WTC11 (cell line): ENCODE measurements at regions not wholly inside any gene's neighbourhood (a gene's known extent, or its start where the extent isn't known, plus 50 kb on each side); places are given as distances from the start of the nearest gene placed in this dataset.

Experiments
- ATAC-seq: fragments of 200-7000 bp; cut with Tn5 transposase; 2 replicates; pipeline ENCODE4 v1.10.0; 2021; ENCODE audit warnings: mild to moderate bottlenecking, moderate library complexity
- CTCF ChIA-PET: fragments of 300-600 bp; sonication (Branson Sonifier 250); formaldehyde crosslinking; loops from one replicate; lab custom pipeline; 2021; ENCODE audit warnings: antibody characterized with exemption; lab: Charles Lee
- POLR2A ChIA-PET: fragments of 350-600 bp; sonication (Branson Sonifier 250); formaldehyde crosslinking; loops from one replicate; lab custom pipeline; 2021; ENCODE audit warnings: antibody characterized with exemption; lab: Charles Lee
- DNase-seq: peaks from one replicate; pipeline ENCODE4 v3.0.0; 2021; ENCODE audit warnings: low spot score
- H3K27ac Mint-ChIP-seq: 2 replicates; pipeline ENCODE4 v1.8.0; 2021; ENCODE audit warnings: mixed read lengths
- H3K27me3 Mint-ChIP-seq: 2 replicates; pipeline ENCODE4 v1.8.0; 2021; ENCODE audit warnings: low read depth, mild to moderate bottlenecking, moderate library complexity, mixed read lengths
- H3K36me3 Mint-ChIP-seq: 2 replicates; pipeline ENCODE4 v1.8.0; 2021; ENCODE audit warnings: mixed read lengths
- H3K4me1 Mint-ChIP-seq: 2 replicates; pipeline ENCODE4 v1.8.0; 2022; ENCODE audit warnings: mixed read lengths
- H3K4me3 Mint-ChIP-seq: 2 replicates; pipeline ENCODE4 v1.8.0; 2021; ENCODE audit warnings: mild to moderate bottlenecking, moderate library complexity, mixed read lengths
- H3K9me3 Mint-ChIP-seq: 2 replicates; pipeline ENCODE4 v1.8.0; 2021; ENCODE audit warnings: mixed read lengths
- AFF4 ChIP-seq: sonication (generic); formaldehyde crosslinking; IDR thresholded peaks from 2 replicates; pipeline ENCODE4 v1.8.1; 2023; ENCODE audit warnings: mild to moderate bottlenecking, missing genetic modification reagents, borderline replicate concordance
- CBFB ChIP-seq: sonication (generic); formaldehyde crosslinking; IDR thresholded peaks from 2 replicates; pipeline ENCODE4 v1.8.1; 2022; ENCODE audit warnings: mild to moderate bottlenecking, low read depth, missing genetic modification reagents
- CDX4 ChIP-seq: fragments of 250-450 bp; sonication (Bioruptor Pico); IDR thresholded peaks from 2 replicates; pipeline ENCODE4 v1.9.0; 2021; ENCODE audit warnings: moderate library complexity, mild to moderate bottlenecking, inconsistent platforms, borderline replicate concordance
- E2F5 ChIP-seq: sonication (generic); formaldehyde crosslinking; IDR thresholded peaks from 2 replicates; pipeline ENCODE4 v1.8.1; 2022; ENCODE audit warnings: mild to moderate bottlenecking, moderate library complexity, missing genetic modification reagents
- ELF4 ChIP-seq: sonication (generic); formaldehyde crosslinking; IDR thresholded peaks from 2 replicates; pipeline ENCODE4 v1.8.1; 2022; ENCODE audit warnings: low read depth, mild to moderate bottlenecking, moderate library complexity, missing genetic modification reagents
- ESRRA ChIP-seq: sonication (generic); formaldehyde crosslinking; IDR thresholded peaks from 2 replicates; pipeline ENCODE4 v1.8.1; 2022; ENCODE audit warnings: mild to moderate bottlenecking, missing genetic modification reagents, borderline replicate concordance
- GABPB1 ChIP-seq: sonication (generic); formaldehyde crosslinking; IDR thresholded peaks from 2 replicates; pipeline ENCODE4 v1.8.1; 2023; ENCODE audit warnings: mild to moderate bottlenecking, missing genetic modification reagents
- GRHL2 ChIP-seq: fragments of 250-450 bp; sonication (Bioruptor Pico); IDR thresholded peaks from 2 replicates; pipeline ENCODE4 v1.8.0; 2022; ENCODE audit warnings: mild to moderate bottlenecking, moderate library complexity; ENCODE audit not compliant: insufficient replicate concordance, severe bottlenecking
- HMGA2 ChIP-seq: fragments of 250-450 bp; sonication (Bioruptor Pico); IDR thresholded peaks from 2 replicates; pipeline ENCODE4 v1.4.0; 2021; ENCODE audit warnings: mild to moderate bottlenecking, moderate library complexity
- IRF1 ChIP-seq: sonication (generic); formaldehyde crosslinking; IDR thresholded peaks from 2 replicates; pipeline ENCODE4 v1.8.0; 2023; ENCODE audit warnings: missing genetic modification reagents
- NFATC4 ChIP-seq: fragments of 250-450 bp; sonication (Bioruptor Pico); IDR thresholded peaks from 2 replicates; pipeline ENCODE4 v1.9.0; 2021; ENCODE audit warnings: mild to moderate bottlenecking
- NR2C2 ChIP-seq: sonication (generic); formaldehyde crosslinking; IDR thresholded peaks from 2 replicates; pipeline ENCODE4 v1.8.0; 2022; ENCODE audit warnings: mild to moderate bottlenecking, missing genetic modification reagents
- RELA ChIP-seq: sonication (generic); formaldehyde crosslinking; IDR thresholded peaks from 2 replicates; pipeline ENCODE4 v1.8.1; 2022; ENCODE audit warnings: missing genetic modification reagents, mild to moderate bottlenecking, borderline replicate concordance
- TEAD4 ChIP-seq: sonication (generic); formaldehyde crosslinking; IDR thresholded peaks from 2 replicates; pipeline ENCODE4 v1.8.0; 2022; ENCODE audit warnings: mild to moderate bottlenecking, missing genetic modification reagents
- TP53 ChIP-seq: sonication (generic); formaldehyde crosslinking; IDR thresholded peaks from 2 replicates; pipeline ENCODE4 v1.8.1; 2023; ENCODE audit warnings: mild to moderate bottlenecking, missing genetic modification reagents
- ZNF219 ChIP-seq: sonication (generic); formaldehyde crosslinking; IDR thresholded peaks from 2 replicates; pipeline ENCODE4 v1.8.0; 2023; ENCODE audit warnings: missing genetic modification reagents, mild to moderate bottlenecking, borderline replicate concordance
- ZNF416 ChIP-seq: fragments of 250-450 bp; sonication (Bioruptor Pico); IDR thresholded peaks from 2 replicates; pipeline ENCODE4 v1.9.0; 2021; ENCODE audit warnings: mild to moderate bottlenecking, inconsistent platforms
- ZNF425 ChIP-seq: fragments of 250-450 bp; sonication (Bioruptor Pico); conservative IDR thresholded peaks from 2 replicates; pipeline ENCODE4 v1.9.0; 2021; ENCODE audit warnings: mild to moderate bottlenecking

GRCh38 chr20:23189341-23189740 is 103.2 kb upstream of the CD93 start:
- ATAC-seq (no peak), DNase-seq (no peak)
- ChIA-PET POLR2A (no interaction called here), CTCF (no interaction called here)
- Mint-ChIP-seq H3K4me3 (no peak overlapping the region), H3K27me3 (no peaks in the 10 kb centered on the region), H3K36me3 (peaks cover 2% of the 10 kb centered on the region; the same call in 1 of the 2 replicates), H3K9me3 (peaks cover 15% of the 10 kb centered on the region), H3K27ac (no peak overlapping the region), H3K4me1 (no peaks in the 10 kb centered on the region)
- TF ChIP-seq HMGA2 (CRISPR knock-in tag) (no peak), TP53 (no peak), AFF4 (CRISPR knock-in tag) (no peak), ZNF416 (CRISPR knock-in tag) (no peak), RELA (CRISPR knock-in tag) (no peak), NR2C2 (CRISPR knock-in tag) (no peak), IRF1 (CRISPR knock-in tag) (no peak), NFATC4 (no peak), ZNF425 (CRISPR knock-in tag) (no peak)

GRCh38 chr20:23188377-23189169 is 102.4 kb upstream of the CD93 start:
- H3K4me1 Mint-ChIP-seq, result no peaks in the 10 kb centered on the region
- ATAC-seq, result no peak
- CTCF ChIA-PET, result no interaction called here

More at GRCh38 chr20:23188377-23189169, 102.4 kb upstream of the CD93 start:
- no peak for DNase-seq
- no peak for TF ChIP-seq CDX4 (CRISPR knock-in tag)
- TF ChIP-seq GABPB1 (CRISPR knock-in tag), result no peak
- no peak for TF ChIP-seq ELF4 (CRISPR knock-in tag)
- no peak for TF ChIP-seq E2F5
- no peak for TF ChIP-seq ESRRA (CRISPR knock-in tag)
- no peak for TF ChIP-seq TEAD4 (CRISPR knock-in tag)
- TF ChIP-seq NFATC4, result no peak
- no peak for TF ChIP-seq ZNF219 (CRISPR knock-in tag)
- TF ChIP-seq CBFB (CRISPR knock-in tag), result no peak
- no peak for TF ChIP-seq GRHL2 (CRISPR knock-in tag)
- Mint-ChIP-seq H3K27me3 (no peaks in the 10 kb centered on the region), H3K27ac (no peak overlapping the region), H3K9me3 (peaks cover 20% of the 10 kb centered on the region), H3K4me3 (no peak overlapping the region), H3K36me3 (peaks cover 2% of the 10 kb centered on the region; the same call in 1 of the 2 replicates)
- POLR2A ChIA-PET, result no interaction called here
